ENCODE measurements at regions not wholly inside any gene's neighbourhood (a gene's known extent, or its start where the extent isn't known, plus 50 kb on each side); places are given as distances from the start of the nearest gene placed in this dataset.
"Not testable (repeated sequence)": the region's sequence is repeated elsewhere in the genome, so short reads cannot be mapped to it uniquely, and the experiment has no call there.

DNA sequence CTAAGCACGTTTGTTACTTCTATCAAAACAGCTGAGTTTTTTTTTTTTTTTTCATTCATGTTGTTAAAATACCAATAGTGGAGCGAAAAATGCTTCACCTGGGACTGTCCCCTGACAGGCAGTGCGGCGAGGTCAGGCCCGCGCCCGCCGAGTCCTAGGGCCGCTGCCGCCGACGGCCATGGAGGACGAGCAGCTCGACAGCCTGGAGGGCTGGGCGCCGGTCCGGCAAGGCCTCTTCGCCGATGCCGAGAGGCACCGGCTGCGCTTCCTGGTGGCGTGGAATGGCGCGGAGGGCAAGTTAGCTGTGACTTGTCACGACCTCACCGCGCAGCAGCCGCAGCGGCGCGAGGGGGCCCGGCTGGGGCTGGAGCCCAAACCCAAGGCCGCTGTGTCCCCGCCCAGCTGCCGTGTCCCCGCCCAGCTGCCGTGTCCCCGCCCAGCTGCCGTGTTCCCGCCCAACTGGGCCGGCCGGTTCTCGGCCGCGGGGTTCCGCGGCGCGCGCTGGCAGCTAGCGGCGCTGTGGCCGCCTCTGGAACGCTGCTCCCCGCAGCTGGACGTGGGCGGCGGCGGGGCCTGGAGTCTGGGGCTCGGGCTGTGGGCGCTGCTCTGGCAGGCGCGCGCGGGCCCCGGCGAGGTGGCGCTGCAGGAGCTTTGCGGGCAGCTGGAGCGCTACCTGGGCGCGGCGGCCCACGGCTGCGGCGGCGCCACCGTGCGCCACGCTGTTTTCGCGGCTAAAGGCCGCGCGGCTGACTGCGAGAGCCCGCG is 56.7 kb upstream of the GOLGA8R start:
- ATAC-seq, result peak; percentile 94
- H3K27ac Mint-ChIP-seq, H3K9me3 Mint-ChIP-seq, H3K4me1 Mint-ChIP-seq, H3K36me3 Mint-ChIP-seq, H3K4me3 Mint-ChIP-seq: not testable (repeated sequence)
- peak; percentile 36 to 66 for DNase-seq (ENCODE audit: low spot score in 2 of 2)

DNA sequence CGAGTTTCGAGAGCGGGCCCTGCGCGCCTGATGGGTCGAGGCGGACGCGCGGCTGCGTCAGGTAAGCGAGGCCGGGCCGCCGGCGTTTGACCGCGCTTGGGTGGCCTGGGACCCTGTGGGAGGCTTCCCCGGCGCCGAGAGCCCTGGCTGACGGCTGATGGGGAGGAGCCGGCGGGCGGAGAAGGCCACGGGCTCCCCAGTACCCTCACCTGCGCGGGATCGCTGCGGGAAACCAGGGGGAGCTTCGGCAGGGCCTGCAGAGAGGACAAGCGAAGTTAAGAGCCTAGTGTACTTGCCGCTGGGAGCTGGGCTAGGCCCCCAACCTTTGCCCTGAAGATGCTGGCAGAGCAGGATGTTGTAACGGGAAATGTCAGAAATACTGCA is 57.3 kb upstream of the GOLGA8R start:
- H3K4me3 Mint-ChIP-seq; DNase-seq (ENCODE audit: low spot score in 2 of 2); H3K4me1 Mint-ChIP-seq; ATAC-seq; H3K27ac Mint-ChIP-seq; H3K9me3 Mint-ChIP-seq; H3K36me3 Mint-ChIP-seq: not testable (repeated sequence)

DNA sequence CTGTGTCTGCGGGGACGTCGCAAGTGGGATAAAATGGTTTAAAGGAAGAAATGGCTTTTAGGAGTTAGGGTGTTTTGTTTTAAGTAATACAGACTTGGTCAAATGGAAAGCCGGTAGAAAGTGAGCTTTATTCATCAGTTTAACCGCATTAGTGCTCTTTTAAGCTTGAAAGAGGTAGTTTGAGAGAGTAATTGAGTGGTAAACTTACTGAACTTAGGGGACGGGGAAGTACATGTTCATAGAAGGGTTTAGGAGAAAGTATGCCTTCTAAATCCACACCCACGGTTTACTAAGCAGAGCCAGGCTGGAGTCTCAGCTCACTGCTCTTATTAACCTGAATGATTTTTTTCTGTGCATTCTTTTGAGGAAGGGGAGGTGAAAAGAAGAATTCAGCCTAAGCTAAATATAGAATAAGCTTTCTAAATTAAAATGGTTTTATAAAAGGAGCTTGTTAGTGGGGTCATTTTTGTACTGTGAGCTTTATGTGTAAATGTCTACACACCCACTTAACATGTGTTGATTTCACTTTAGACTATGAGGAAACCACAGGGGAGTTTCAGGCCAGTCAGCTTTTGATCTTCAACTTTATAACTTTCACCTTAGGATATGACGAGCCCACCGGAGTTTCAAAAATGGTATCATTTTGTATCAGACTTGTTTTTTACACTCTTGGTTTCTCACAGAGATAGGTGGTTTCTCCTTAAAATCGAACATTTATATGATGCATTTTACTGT is 57.9 kb upstream of the GOLGA8R start:
- not testable (repeated sequence) for H3K4me3 Mint-ChIP-seq; H3K9me3 Mint-ChIP-seq; H3K4me1 Mint-ChIP-seq; DNase-seq (ENCODE audit: low spot score in 2 of 2); H3K36me3 Mint-ChIP-seq; H3K27ac Mint-ChIP-seq
- ATAC-seq, result peak; percentile 63

DNA sequence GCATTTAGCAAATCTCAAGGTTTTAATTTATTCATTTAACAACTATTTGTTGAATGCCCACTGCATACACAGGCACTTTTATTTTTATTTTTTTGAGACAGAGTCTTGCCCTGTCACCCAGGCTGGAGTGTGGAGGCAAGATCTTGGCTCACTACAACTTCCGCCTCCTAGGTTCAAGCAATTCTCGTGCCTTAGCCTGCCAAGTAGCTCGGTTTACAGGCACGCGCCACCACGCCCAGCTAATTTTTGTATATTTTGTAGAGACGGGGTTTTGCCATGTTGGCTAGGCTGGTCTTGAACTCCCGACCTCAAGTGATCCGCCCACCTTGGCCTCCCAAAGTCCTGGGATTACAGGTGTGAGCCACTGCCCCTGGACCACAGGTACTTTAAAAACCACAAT is 67.0 kb upstream of the GOLGA8Q start:
- peaks cover 25% of the 10 kb centered on the region for H3K36me3 Mint-ChIP-seq
- not testable (repeated sequence) for H3K27ac Mint-ChIP-seq; ATAC-seq; H3K4me3 Mint-ChIP-seq; DNase-seq (ENCODE audit: low spot score in 2 of 2); H3K9me3 Mint-ChIP-seq; H3K4me1 Mint-ChIP-seq

DNA sequence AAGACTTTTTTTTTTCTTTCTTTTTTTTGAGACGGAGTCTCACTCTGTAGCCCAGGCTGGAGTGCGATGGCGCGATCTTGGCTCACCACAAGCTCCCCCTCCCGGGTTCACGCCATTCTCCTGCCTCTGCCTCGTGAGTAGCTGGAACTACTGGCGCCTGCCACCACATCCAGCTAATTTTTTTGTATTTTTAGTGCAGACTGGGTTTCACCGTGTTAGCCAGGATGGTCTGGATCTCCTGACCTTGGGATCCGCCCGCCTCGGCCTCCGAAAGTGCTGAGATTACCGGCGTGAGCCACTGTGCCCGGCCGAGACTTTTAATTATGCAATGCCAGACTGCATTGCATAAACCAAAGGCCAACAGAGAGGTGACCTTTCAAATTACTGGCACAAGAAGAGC is 62.6 kb upstream of the GOLGA8Q start:
- not testable (repeated sequence) for H3K4me1 Mint-ChIP-seq; DNase-seq (ENCODE audit: low spot score in 2 of 2); H3K4me3 Mint-ChIP-seq; H3K9me3 Mint-ChIP-seq; H3K27ac Mint-ChIP-seq; ATAC-seq
- peaks cover 25% of the 10 kb centered on the region for H3K36me3 Mint-ChIP-seq

DNA sequence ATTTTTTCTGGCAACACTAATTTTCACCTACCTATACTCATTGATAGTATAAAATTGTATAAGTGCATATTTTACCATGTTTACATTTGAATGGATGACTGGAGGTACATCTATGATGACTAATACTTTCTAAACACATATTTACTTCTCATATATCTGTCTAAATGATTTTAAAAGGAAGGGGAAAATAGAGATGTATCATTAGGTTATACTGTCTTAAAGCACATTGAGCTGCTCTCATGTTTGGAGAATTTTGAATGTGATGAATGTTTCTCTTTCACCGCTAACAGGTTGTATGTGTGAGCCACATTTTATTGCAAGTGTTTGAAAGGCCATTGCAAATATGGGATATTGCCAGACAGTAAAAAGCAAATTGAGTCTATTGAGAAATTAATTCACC is 61.5 kb upstream of the GOLGA8Q start:
- H3K36me3 Mint-ChIP-seq, result peaks cover 25% of the 10 kb centered on the region

GRCh38 chr15:30493947-30494346 is 57.9 kb upstream of the GOLGA8Q start:
- not testable (repeated sequence) for H3K36me3 Mint-ChIP-seq; H3K9me3 Mint-ChIP-seq; H3K27ac Mint-ChIP-seq; H3K4me1 Mint-ChIP-seq; DNase-seq (ENCODE audit: low spot score in 2 of 2); H3K4me3 Mint-ChIP-seq; ATAC-seq

More for the DNA sequence above, 61.5 kb upstream of the GOLGA8Q start:
- H3K4me1 Mint-ChIP-seq; ATAC-seq; DNase-seq (ENCODE audit: low spot score in 2 of 2); H3K27ac Mint-ChIP-seq; H3K9me3 Mint-ChIP-seq; H3K4me3 Mint-ChIP-seq: not testable (repeated sequence)

- not testable (repeated sequence) for H3K27ac Mint-ChIP-seq; H3K4me3 Mint-ChIP-seq; DNase-seq (ENCODE audit: low spot score in 2 of 2); ATAC-seq; H3K4me1 Mint-ChIP-seq; H3K36me3 Mint-ChIP-seq; H3K9me3 Mint-ChIP-seq
These were observed 54.6 kb upstream of the GOLGA8Q start for GRCh38 chr15:30497275-30497674.

- DNase-seq (ENCODE audit: low spot score in 2 of 2); ATAC-seq; H3K36me3 Mint-ChIP-seq; H3K9me3 Mint-ChIP-seq; H3K4me1 Mint-ChIP-seq; H3K4me3 Mint-ChIP-seq; H3K27ac Mint-ChIP-seq: not testable (repeated sequence)
These were observed 52.6 kb upstream of the GOLGA8Q start for GRCh38 chr15:30499233-30499632.

DNA sequence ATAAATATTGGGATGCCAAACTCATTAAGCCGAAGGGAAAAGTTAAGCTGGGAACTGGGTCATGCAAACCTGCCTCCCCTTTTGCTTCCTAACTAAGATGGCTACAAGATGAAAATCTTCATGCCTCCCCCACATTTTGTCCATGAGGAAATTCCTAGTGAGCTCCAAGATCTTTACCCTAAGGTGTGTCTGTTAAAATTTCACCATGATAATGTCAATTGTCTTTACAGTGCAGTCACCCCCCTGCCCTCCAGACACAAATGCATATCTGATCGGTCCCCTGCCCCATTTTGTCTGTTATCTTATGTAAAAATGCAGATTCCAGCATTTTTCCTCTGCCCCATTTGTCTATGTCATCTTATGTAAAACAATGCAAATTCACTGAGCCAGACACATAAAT is 51.3 kb upstream of the GOLGA8Q start:
- H3K4me1 Mint-ChIP-seq; H3K4me3 Mint-ChIP-seq; ATAC-seq; H3K9me3 Mint-ChIP-seq; H3K36me3 Mint-ChIP-seq; H3K27ac Mint-ChIP-seq; DNase-seq (ENCODE audit: low spot score in 2 of 2): not testable (repeated sequence)

Data from stimulated activated effector memory CD8-positive, alpha-beta T cell treated with anti-CD3 and anti-CD28 coated beads, Interleukin-12 subunit alpha, Interleukin-12 subunit beta, amount 100 ng/mL, for 72 hours (primary cell).